Peyer's patch (tissue), 4 donors: ENCODE measurements at regions not wholly inside any gene's neighbourhood (a gene's known extent, or its start where the extent isn't known, plus 50 kb on each side); places are given as distances from the start of the nearest gene placed in this dataset.
"Not testable (repeated sequence)": the region's sequence is repeated elsewhere in the genome, so short reads cannot be mapped to it uniquely, and the experiment has no call there.

ENCODE experiments used
- POLR2A ChIP-seq, 2 donors: fragments of 450-650 bp; IDR thresholded peaks; one replicate each; pipeline ENCODE4 v1.5.1; 2017; ENCODE audit warnings: antibody characterized with exemption in 2 of 2, mild to moderate bottlenecking in 2 of 2, moderate library complexity in 2 of 2
- TF ChIP-seq, protein P1 (sequence below), 6 experiments: fragments of 450-650 bp in 4 of 6; fragments of 200-600 bp in 2 of 6; sonication (generic) in 1 of 6; IDR thresholded peaks; one replicate each; pipeline ENCODE4 v1.5.1; 2017 to 2019; ENCODE audit warnings: antibody characterized with exemption in 6 of 6, mild to moderate bottlenecking in 3 of 6, moderate library complexity in 1 of 6

- TF ChIP-seq, protein P1, sequence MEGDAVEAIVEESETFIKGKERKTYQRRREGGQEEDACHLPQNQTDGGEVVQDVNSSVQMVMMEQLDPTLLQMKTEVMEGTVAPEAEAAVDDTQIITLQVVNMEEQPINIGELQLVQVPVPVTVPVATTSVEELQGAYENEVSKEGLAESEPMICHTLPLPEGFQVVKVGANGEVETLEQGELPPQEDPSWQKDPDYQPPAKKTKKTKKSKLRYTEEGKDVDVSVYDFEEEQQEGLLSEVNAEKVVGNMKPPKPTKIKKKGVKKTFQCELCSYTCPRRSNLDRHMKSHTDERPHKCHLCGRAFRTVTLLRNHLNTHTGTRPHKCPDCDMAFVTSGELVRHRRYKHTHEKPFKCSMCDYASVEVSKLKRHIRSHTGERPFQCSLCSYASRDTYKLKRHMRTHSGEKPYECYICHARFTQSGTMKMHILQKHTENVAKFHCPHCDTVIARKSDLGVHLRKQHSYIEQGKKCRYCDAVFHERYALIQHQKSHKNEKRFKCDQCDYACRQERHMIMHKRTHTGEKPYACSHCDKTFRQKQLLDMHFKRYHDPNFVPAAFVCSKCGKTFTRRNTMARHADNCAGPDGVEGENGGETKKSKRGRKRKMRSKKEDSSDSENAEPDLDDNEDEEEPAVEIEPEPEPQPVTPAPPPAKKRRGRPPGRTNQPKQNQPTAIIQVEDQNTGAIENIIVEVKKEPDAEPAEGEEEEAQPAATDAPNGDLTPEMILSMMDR (IDR thresholded peaks at IDR 0.05), result not testable (repeated sequence)
- TF ChIP-seq POLR2A (IDR thresholded peaks at IDR 0.05), result not testable (repeated sequence)
Observed at GRCh38 chr5:71289946-71290345, 165.5 kb upstream of the BDP1 start.
